RKO (cell line): ENCODE measurements at regions not wholly inside any gene's neighbourhood (a gene's known extent, or its start where the extent isn't known, plus 50 kb on each side); places are given as distances from the start of the nearest gene placed in this dataset.

Experiments used
- DNase-seq: peaks from one replicate; pipeline ENCODE4 v3.0.0-alpha.2; 2016; ENCODE audit warnings: low spot score

- no peak for DNase-seq
These were observed 61.0 kb downstream of the MRGPRX1 start for GRCh38 chr11:18878211-18878610.

DNA sequence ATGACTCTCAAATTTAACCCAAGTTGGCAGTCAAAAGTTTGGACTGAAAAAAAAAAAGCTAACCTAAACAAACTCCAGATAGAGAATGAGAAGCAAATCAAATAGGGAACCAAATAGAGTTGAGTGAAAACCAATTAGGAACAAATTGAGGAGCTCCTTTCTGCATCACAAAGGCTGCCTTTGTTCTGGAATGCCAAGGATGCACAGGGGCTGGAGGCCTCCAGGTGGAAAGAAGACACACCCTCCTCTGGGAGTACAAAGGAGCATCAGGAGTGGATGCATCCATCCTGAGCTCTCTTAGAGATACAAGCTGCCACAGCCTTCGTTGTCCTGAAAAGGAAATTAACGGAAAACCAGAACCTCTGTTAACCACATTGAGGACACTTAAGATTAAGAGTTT is 73.3 kb downstream of the MRGPRX1 start:
- no peak for DNase-seq

- DNase-seq, result no peak
These were observed 73.7 kb upstream of the PTPN5 start for GRCh38 chr11:18865261-18865660.

- DNase-seq, result peak; percentile 57
These were observed 61.6 kb upstream of the PTPN5 start for GRCh38 chr11:18853086-18853720.

GRCh38 chr11:18849406-18849805 is 57.8 kb upstream of the PTPN5 start:
- no peak for DNase-seq

DNA sequence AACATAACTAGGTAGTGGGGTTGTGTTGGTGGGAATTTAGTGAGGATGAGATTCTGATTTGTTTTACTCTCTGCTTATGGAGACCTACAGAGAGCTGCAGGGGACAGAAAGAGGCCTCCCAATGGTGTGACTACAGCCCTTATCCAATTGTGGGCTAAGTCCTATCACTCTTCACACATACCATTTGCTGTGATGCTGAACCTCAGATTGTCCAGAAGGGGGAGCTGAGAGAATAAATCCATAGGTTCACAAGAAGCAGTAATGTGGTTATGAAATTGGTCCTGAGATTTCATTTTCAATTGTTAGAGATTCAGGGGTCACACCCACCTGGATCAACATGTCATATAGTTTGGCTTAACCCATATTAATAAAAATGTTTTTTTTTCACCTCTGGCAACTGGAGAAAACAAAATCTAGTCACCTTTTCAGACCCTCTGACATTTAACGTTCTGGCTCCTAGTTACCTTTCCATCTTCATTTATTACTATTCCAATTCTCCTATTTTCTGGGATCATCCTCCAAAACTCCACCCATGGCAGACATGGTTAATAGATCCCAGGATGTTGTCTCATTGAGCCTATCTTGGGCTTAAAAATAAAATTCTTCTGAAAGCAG is 53.3 kb upstream of the PTPN5 start:
- peak; percentile 70 for DNase-seq
